NB4 (cell line): ENCODE measurements at regions not wholly inside any gene's neighbourhood (a gene's known extent, or its start where the extent isn't known, plus 50 kb on each side); places are given as distances from the start of the nearest gene placed in this dataset.

Source experiments
- CTCF ChIP-seq: IDR thresholded peaks from one replicate; pipeline ENCODE4 v1.5.1; 2012; ENCODE audit warnings: low read depth, low read length
- MAX ChIP-seq: IDR thresholded peaks from 2 replicates; pipeline ENCODE4 v1.6.1; 2011; ENCODE audit warnings: low read depth, low read length

- TF ChIP-seq CTCF (no peak), MAX (no peak)
These were observed 477.4 kb downstream of the TCERG1L start for GRCh38 chr10:130834170-130834569.
